Calu3 (cell line): ENCODE measurements at regions not wholly inside any gene's neighbourhood (a gene's known extent, or its start where the extent isn't known, plus 50 kb on each side); places are given as distances from the start of the nearest gene placed in this dataset.

Source experiments
- BruUV-seq: library from RNA; stranded (reverse); fragments of 400-500 nt; replicated peaks from 2 replicates; lab custom pipeline; 2021; lab: Mats Ljungman, UMichigan
- CTCF ChIA-PET: fragments of 300-600 bp; sonication (Branson Sonifier 250); formaldehyde crosslinking; loops from one replicate; lab custom pipeline; 2022; ENCODE audit warnings: antibody characterized with exemption; lab: Charles Lee
- DNase-seq: peaks from one replicate; pipeline ENCODE4 v3.0.0; 2022
- H3K27ac Mint-ChIP-seq: one replicate; pipeline ENCODE4 v1.8.0; 2022; ENCODE audit warnings: mixed read lengths; ENCODE audit not compliant: unreplicated experiment
- H3K27me3 Mint-ChIP-seq: one replicate; pipeline ENCODE4 v1.8.0; 2022; ENCODE audit warnings: mixed read lengths; ENCODE audit not compliant: unreplicated experiment
- H3K36me3 Mint-ChIP-seq: one replicate; pipeline ENCODE4 v1.8.0; 2022; ENCODE audit warnings: mild to moderate bottlenecking, moderate library complexity, mixed read lengths; ENCODE audit not compliant: insufficient read depth, unreplicated experiment
- H3K4me1 Mint-ChIP-seq: one replicate; pipeline ENCODE4 v1.8.0; 2022; ENCODE audit warnings: mild to moderate bottlenecking, low read depth, mixed read lengths; ENCODE audit not compliant: unreplicated experiment
- H3K4me3 Mint-ChIP-seq: one replicate; pipeline ENCODE4 v1.8.0; 2022; ENCODE audit warnings: mild to moderate bottlenecking, low read depth, moderate library complexity, mixed read lengths; ENCODE audit not compliant: unreplicated experiment
- H3K9me3 Mint-ChIP-seq: one replicate; pipeline ENCODE4 v1.8.0; 2022; ENCODE audit warnings: low read depth, mixed read lengths; ENCODE audit not compliant: unreplicated experiment
- intact Hi-C: fragments of 100-400 bp; cut with micrococcal nuclease; formaldehyde crosslinking; loops from one replicate; pipeline ENCODE4 v1.10.0; 2022; ENCODE audit not compliant: unreplicated experiment
- TF ChIP-seq, protein P1 (sequence below): fragments of 200-600 bp; IDR thresholded peaks from one replicate; pipeline ENCODE4 v1.8.0; 2022; ENCODE audit warnings: antibody characterized with exemption; ENCODE audit not compliant: unreplicated experiment

DNA sequence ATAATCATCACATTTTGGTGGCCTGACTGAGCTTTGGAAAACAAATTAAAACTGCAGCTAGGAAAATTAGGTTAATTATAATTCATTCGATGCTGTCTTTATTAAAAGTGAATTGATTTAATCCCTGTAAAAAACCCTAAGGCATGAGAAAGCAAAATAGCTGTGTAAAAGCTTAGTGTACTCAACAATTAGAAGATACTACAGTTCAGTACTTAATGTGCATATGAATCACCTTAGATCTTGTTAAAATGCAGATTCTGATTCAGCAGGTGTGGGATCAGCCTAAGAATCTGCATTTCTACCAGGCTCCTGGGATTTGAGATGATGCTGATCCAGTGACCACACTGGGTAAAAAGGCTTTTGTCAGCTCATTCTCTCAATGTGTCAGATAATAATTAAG lies 559.9 kb upstream of the GOLIM4 start:
- Mint-ChIP-seq H3K4me1 (no peaks in the 10 kb centered on the region), H3K9me3 (no peaks in the 10 kb centered on the region), H3K36me3 (no peaks in the 10 kb centered on the region), H3K27ac (no peak overlapping the region), H3K4me3 (no peak overlapping the region), H3K27me3 (no peaks in the 10 kb centered on the region)
- CTCF ChIA-PET, result interaction anchor here (0.7 kb wide), 1 partner anchor 340 kb away, joined by 3 read pairs; no protein-coding TSS in a partner anchor
- TF ChIP-seq, protein P1, sequence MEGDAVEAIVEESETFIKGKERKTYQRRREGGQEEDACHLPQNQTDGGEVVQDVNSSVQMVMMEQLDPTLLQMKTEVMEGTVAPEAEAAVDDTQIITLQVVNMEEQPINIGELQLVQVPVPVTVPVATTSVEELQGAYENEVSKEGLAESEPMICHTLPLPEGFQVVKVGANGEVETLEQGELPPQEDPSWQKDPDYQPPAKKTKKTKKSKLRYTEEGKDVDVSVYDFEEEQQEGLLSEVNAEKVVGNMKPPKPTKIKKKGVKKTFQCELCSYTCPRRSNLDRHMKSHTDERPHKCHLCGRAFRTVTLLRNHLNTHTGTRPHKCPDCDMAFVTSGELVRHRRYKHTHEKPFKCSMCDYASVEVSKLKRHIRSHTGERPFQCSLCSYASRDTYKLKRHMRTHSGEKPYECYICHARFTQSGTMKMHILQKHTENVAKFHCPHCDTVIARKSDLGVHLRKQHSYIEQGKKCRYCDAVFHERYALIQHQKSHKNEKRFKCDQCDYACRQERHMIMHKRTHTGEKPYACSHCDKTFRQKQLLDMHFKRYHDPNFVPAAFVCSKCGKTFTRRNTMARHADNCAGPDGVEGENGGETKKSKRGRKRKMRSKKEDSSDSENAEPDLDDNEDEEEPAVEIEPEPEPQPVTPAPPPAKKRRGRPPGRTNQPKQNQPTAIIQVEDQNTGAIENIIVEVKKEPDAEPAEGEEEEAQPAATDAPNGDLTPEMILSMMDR, result no peak
- BruUV-seq, result no TSS peak
- intact Hi-C loops, result no loop called here
- no peak for DNase-seq

DNA sequence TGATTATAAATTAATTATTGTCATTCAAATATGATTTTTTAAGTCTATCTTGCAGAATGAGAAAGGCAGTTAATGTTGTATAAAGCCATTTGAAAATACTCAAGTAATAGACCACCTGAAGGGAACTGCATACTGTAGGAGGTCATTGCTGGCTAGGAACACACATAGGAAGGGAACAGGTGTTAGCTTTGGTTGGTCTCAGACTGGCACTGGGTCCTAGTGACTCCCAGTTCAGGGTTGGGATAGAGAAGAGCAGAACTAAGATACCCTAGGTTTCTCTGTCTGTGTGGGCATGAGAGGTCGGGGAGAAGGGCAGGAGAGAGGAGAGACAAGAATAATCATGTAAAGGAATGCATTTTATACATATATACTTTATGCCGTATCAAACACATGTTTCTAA lies 559.0 kb upstream of the GOLIM4 start:
- BruUV-seq, result no TSS peak
- no peak for DNase-seq
- TF ChIP-seq, protein P1, result no peak
- Mint-ChIP-seq H3K4me3 (no peak overlapping the region), H3K9me3 (no peaks in the 10 kb centered on the region), H3K27me3 (no peaks in the 10 kb centered on the region), H3K4me1 (no peaks in the 10 kb centered on the region), H3K36me3 (no peaks in the 10 kb centered on the region), H3K27ac (no peak overlapping the region)
- intact Hi-C loops, result no loop called here
- CTCF ChIA-PET, result no interaction called here

DNA sequence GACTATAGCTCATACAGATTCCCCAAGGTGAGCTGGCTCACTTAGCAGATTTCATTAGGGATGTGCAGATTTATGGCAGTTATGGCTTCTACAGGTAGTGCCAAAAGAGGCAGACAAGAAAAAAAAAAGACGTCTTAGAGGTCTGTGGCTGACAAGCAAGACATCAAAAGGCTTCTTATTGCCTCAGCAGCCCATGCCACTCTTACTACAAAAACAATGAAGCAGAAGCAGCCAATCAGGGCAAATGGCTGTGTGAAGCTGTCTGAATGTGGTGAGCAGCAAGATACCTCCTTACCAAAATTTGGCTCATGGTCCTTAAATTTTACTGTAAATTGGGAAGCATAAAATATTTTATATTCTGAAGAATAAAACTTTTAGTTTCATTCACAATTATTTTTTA lies 557.5 kb upstream of the GOLIM4 start:
- Mint-ChIP-seq H3K27ac (no peak overlapping the region), H3K4me1 (no peaks in the 10 kb centered on the region), H3K9me3 (no peaks in the 10 kb centered on the region), H3K36me3 (no peaks in the 10 kb centered on the region), H3K27me3 (no peaks in the 10 kb centered on the region), H3K4me3 (no peak overlapping the region)
- TF ChIP-seq, protein P1, result no peak
- CTCF ChIA-PET, result interaction anchor here (0.7 kb wide), 1 partner anchor 15 kb away, joined by 3 read pairs; no protein-coding TSS in a partner anchor
- DNase-seq, result no peak
- intact Hi-C loops, result no loop called here
- no TSS peak for BruUV-seq

DNA sequence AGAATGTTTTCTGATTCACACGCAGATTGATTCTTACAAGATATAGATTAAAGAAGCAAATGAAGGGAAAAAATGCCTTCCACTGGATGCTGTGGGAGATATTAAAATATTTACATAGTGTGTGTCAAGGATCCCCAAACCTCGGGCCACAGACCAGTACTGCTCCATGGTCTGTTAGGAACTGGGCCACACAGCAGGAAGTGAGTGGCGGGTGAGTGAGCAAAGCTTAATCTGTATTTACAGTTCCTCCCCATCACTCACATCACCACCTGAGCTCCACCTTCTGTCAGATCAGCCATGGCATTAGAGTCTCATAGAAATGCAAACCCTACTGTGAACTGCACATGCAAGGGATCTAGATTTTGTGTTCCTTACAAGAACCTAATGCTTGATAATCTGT lies 552.6 kb upstream of the GOLIM4 start:
- no peak overlapping the region for H3K27ac Mint-ChIP-seq
- intact Hi-C loops, result no loop called here
- no peaks in the 10 kb centered on the region for H3K27me3 Mint-ChIP-seq
- H3K4me3 Mint-ChIP-seq, result no peak overlapping the region
- BruUV-seq, result no TSS peak
- CTCF ChIA-PET, result no interaction called here
- DNase-seq, result no peak
- TF ChIP-seq, protein P1, result no peak
- no peaks in the 10 kb centered on the region for H3K9me3 Mint-ChIP-seq
- no peaks in the 10 kb centered on the region for H3K4me1 Mint-ChIP-seq
- no peaks in the 10 kb centered on the region for H3K36me3 Mint-ChIP-seq
